ENCODE measurements at regions not wholly inside any gene's neighbourhood (a gene's known extent, or its start where the extent isn't known, plus 50 kb on each side); places are given as distances from the start of the nearest gene placed in this dataset.

DNA sequence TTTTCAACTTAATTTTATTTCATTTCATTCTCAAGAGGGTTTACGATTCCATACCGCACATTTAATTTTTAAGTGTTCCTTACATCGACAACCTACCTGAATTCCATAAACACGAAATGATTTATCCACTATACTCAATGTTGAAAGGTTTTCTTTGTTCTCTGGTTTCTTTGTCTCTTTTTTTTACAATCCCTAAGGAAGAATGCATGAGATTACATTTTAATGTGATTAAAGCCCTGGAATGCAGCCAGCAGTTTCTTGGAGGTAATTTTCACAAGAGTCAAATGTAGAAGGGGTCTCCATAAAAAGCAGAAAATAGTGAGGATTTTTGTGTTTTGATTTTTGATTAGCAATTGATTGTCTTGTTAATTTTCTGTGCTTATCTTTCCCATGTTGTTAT, 59.2 kb upstream of the ADCY1 start:
- Histone ChIP-seq H3K27ac (no peak overlapping the region), H3K4me3 (replicated peaks in 1 of 3) (no peak overlapping the region), H3K4me1 (no peaks in the 10 kb centered on the region), H3K9me3 (no peaks in the 10 kb centered on the region), H3K36me3 (no peaks in the 10 kb centered on the region), H3K27me3 (no peaks in the 10 kb centered on the region)
- intact Hi-C loops (cut with DNase I) = no loop called here
- WGBS, 2 donors = 78 to 83% methylated on average over 4 of the region's 4 CpGs
- DNase-seq = no peak
- TF ChIP-seq POLR2A (IDR thresholded peaks at IDR 0.05) = no peak
- TF ChIP-seq, protein P1, sequence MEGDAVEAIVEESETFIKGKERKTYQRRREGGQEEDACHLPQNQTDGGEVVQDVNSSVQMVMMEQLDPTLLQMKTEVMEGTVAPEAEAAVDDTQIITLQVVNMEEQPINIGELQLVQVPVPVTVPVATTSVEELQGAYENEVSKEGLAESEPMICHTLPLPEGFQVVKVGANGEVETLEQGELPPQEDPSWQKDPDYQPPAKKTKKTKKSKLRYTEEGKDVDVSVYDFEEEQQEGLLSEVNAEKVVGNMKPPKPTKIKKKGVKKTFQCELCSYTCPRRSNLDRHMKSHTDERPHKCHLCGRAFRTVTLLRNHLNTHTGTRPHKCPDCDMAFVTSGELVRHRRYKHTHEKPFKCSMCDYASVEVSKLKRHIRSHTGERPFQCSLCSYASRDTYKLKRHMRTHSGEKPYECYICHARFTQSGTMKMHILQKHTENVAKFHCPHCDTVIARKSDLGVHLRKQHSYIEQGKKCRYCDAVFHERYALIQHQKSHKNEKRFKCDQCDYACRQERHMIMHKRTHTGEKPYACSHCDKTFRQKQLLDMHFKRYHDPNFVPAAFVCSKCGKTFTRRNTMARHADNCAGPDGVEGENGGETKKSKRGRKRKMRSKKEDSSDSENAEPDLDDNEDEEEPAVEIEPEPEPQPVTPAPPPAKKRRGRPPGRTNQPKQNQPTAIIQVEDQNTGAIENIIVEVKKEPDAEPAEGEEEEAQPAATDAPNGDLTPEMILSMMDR (IDR thresholded peaks at IDR 0.05) = no peak

DNA sequence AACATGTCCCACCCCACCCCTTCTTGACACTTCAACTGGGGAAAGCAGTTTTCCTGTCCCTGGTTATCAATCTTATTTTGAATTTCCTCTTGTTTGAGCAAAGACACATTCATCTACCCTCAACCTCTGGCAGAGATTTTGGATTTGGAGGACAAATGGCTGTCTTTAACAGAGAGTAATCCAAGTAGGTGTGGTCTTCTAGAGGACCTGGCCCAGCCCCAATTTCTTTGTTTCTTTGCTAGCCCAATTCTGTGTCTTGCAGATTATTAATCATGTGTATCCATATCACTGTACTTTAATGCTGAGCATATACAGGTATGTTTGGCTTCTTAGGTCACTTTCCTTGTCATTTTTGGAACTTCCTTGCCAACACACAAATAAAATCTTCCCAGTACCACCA, 58.8 kb upstream of the ADCY1 start:
- H3K27ac ChIP-seq = no peak overlapping the region
- no peak for TF ChIP-seq POLR2A (IDR thresholded peaks at IDR 0.05)
- TF ChIP-seq, protein P1 (IDR thresholded peaks at IDR 0.05) = no peak
- no peak for DNase-seq
- intact Hi-C loops (cut with DNase I) = no loop called here
- H3K4me1 ChIP-seq = no peaks in the 10 kb centered on the region
- no peaks in the 10 kb centered on the region for H3K27me3 ChIP-seq
- no peak overlapping the region for H3K4me3 ChIP-seq (replicated peaks in 1 of 3)
- H3K36me3 ChIP-seq = no peaks in the 10 kb centered on the region
- no peaks in the 10 kb centered on the region for H3K9me3 ChIP-seq
